Activated CD4-positive, alpha-beta T cell treated with anti-CD3 and anti-CD28 coated beads, Interleukin-2, amount 10 ng/mL, durations not matched to agents 7 days and 5 days (primary cell): ENCODE measurements at regions not wholly inside any gene's neighbourhood (a gene's known extent, or its start where the extent isn't known, plus 50 kb on each side); places are given as distances from the start of the nearest gene placed in this dataset.

Experiments
- CTCF ChIA-PET: fragments of 350-600 bp; sonication (Branson Sonifier 250); formaldehyde crosslinking; loops from one replicate; lab custom pipeline; 2021; ENCODE audit warnings: antibody characterized with exemption; lab: Charles Lee
- POLR2A ChIA-PET: fragments of 350-600 bp; sonication (Branson Sonifier 250); formaldehyde crosslinking; loops from one replicate; lab custom pipeline; 2021; ENCODE audit warnings: antibody characterized with exemption; lab: Charles Lee
- DNase-seq: peaks from one replicate; pipeline ENCODE4 v3.0.0-alpha.2; 2020
- H3K27ac Mint-ChIP-seq: one replicate; pipeline ENCODE4 v1.8.0; 2021; ENCODE audit warnings: mild to moderate bottlenecking, moderate library complexity, mixed read lengths
- H3K27me3 Mint-ChIP-seq: one replicate; pipeline ENCODE4 v1.8.0; 2021; ENCODE audit warnings: mixed read lengths
- H3K36me3 Mint-ChIP-seq: one replicate; pipeline ENCODE4 v1.8.0; 2021; ENCODE audit warnings: low read depth, mixed read lengths
- H3K4me1 Mint-ChIP-seq: one replicate; pipeline ENCODE4 v1.8.0; 2021; ENCODE audit warnings: mixed read lengths
- H3K4me3 Mint-ChIP-seq: one replicate; pipeline ENCODE4 v1.8.0; 2021; ENCODE audit warnings: mild to moderate bottlenecking, moderate library complexity, mixed read lengths
- H3K9me3 Mint-ChIP-seq: one replicate; pipeline ENCODE4 v1.8.0; 2021; ENCODE audit warnings: mixed read lengths

DNA sequence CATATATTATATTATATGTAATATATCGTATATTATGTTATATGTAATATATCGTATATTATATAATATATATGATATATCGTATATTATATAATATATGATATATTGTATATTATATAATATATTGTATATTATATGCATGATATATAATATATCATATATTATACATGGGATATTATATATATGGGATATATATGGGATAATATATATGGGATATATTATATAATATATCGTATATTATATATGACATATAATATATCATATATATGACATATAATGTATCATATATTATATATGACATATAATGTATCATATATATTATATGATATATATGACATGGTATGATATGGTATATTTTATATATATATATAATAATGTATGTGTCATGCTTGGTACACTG, 79.5 kb upstream of the CALM2 start:
- no peak overlapping the region for H3K4me3 Mint-ChIP-seq
- H3K4me1 Mint-ChIP-seq = no peaks in the 10 kb centered on the region
- H3K27ac Mint-ChIP-seq = no peak overlapping the region
- ChIA-PET POLR2A (no interaction called here), CTCF (no interaction called here)
- H3K27me3 Mint-ChIP-seq = no peaks in the 10 kb centered on the region
- no peaks in the 10 kb centered on the region for H3K9me3 Mint-ChIP-seq
- H3K36me3 Mint-ChIP-seq = no peaks in the 10 kb centered on the region
- no peak for DNase-seq

DNA sequence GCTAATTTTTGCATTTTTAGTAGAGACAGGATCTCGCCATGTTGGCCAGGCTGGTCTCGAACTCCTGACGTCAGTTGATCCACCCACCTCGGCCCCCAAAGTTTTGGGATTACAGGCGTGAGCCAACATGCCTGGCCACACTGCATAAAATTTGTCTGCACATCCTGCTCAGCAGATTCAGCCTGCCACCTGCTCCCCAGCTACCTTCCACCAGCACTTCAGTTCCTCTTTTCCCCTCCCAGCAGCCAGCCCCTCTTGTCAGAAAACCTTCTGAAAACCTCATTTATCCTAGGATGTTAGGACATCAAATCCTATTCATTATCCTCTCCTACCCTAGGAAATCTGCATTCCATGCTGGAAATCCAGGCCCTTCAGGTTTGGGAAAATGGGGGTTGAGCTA, 78.2 kb upstream of the CALM2 start:
- peaks cover 2% of the 10 kb centered on the region for H3K27me3 Mint-ChIP-seq
- no peaks in the 10 kb centered on the region for H3K4me1 Mint-ChIP-seq

DNA sequence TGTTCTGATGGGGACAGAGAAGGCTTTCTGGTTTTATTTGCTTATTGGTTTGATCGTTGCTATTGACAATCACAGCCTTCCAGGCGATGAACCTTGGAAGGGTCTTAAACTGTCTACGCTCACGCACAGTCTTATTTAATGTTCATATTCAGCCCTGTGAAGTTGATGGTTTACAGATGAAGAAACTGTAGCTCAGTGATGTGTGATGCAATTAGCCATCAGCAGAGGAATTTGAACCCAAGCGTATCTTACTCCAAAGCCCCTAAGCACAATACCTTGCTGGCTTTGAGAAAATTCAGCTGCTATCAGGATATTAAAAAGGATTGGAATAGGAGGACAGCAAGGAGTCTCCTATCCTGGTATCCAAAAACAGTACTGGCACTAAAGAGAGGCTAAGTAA, 77.1 kb upstream of the CALM2 start:
- peaks cover 2% of the 10 kb centered on the region for H3K27me3 Mint-ChIP-seq
- H3K27ac Mint-ChIP-seq = no peak overlapping the region
- H3K9me3 Mint-ChIP-seq = no peaks in the 10 kb centered on the region
- no peaks in the 10 kb centered on the region for H3K36me3 Mint-ChIP-seq
- ChIA-PET CTCF (interaction anchor here (0.6 to 0.9 kb wide), 3 partner anchors 18 to 514 kb away, joined by 3 to 6 read pairs (median 4); no protein-coding TSS in a partner anchor), POLR2A (no interaction called here)
- DNase-seq = no peak
- H3K4me3 Mint-ChIP-seq = no peak overlapping the region
- no peaks in the 10 kb centered on the region for H3K4me1 Mint-ChIP-seq

More for the DNA sequence above, 78.2 kb upstream of the CALM2 start:
- H3K36me3 Mint-ChIP-seq = no peaks in the 10 kb centered on the region
- no peak overlapping the region for H3K4me3 Mint-ChIP-seq
- DNase-seq = no peak
- no peaks in the 10 kb centered on the region for H3K9me3 Mint-ChIP-seq
- POLR2A ChIA-PET = no interaction called here
- CTCF ChIA-PET = interaction anchor here (0.5 to 0.6 kb wide), 3 partner anchors 23 to 627 kb away, joined by 3 read pairs; no protein-coding TSS in a partner anchor
- H3K27ac Mint-ChIP-seq = no peak overlapping the region

DNA sequence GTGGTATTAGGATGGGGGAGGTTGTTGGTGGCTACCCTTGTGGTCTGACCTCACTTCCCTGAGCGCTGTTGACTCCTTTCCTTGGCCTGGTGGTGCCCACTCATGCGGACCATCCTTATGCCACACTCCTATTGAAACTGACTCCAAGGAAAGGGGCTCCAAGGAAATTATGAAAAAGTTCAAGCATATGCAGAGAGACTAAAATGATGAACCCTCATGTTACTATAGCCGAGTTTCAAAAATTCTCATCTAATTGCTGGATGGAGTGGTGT, 75.0 kb upstream of the CALM2 start:
- POLR2A ChIA-PET = no interaction called here

GRCh38 chr2:47250586-47251403, 74.5 kb upstream of the CALM2 start:
- CTCF ChIA-PET = no interaction called here
- POLR2A ChIA-PET = no interaction called here
- Mint-ChIP-seq H3K4me3 (no peak overlapping the region), H3K9me3 (no peaks in the 10 kb centered on the region), H3K27ac (no peak overlapping the region), H3K4me1 (no peaks in the 10 kb centered on the region), H3K36me3 (no peaks in the 10 kb centered on the region), H3K27me3 (peaks cover 2% of the 10 kb centered on the region)
- DNase-seq = no peak

More for the DNA sequence above, 75.0 kb upstream of the CALM2 start:
- no peak for DNase-seq
- H3K4me1 Mint-ChIP-seq = no peaks in the 10 kb centered on the region
- peaks cover 2% of the 10 kb centered on the region for H3K27me3 Mint-ChIP-seq
- no peaks in the 10 kb centered on the region for H3K36me3 Mint-ChIP-seq
- no peak overlapping the region for H3K4me3 Mint-ChIP-seq
- CTCF ChIA-PET = no interaction called here
- no peaks in the 10 kb centered on the region for H3K9me3 Mint-ChIP-seq
- H3K27ac Mint-ChIP-seq = no peak overlapping the region

DNA sequence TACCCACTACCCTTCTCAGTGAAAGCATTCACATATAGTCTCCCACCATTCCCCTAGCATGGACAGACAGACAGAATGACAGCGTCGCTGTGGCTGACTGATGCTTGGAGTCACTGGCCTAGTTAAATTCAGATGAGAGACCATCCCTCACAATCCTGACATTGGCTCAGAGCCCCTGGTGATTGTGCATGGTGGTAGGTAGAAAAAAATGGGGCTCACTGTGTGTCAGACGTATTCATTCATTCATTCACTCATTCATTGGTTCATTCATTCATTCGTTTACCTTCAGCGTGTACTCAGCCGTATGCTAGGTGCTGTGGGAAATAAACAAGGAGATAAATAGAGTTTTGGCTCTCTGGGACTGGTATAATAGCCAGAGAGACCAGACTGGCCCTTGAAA, 73.6 kb upstream of the CALM2 start:
- H3K4me1 Mint-ChIP-seq = no peaks in the 10 kb centered on the region
- no peak overlapping the region for H3K4me3 Mint-ChIP-seq
- DNase-seq = no peak
- POLR2A ChIA-PET = no interaction called here
- H3K27me3 Mint-ChIP-seq = peaks cover 2% of the 10 kb centered on the region
- CTCF ChIA-PET = no interaction called here
- H3K9me3 Mint-ChIP-seq = no peaks in the 10 kb centered on the region
- no peaks in the 10 kb centered on the region for H3K36me3 Mint-ChIP-seq
- H3K27ac Mint-ChIP-seq = no peak overlapping the region

DNA sequence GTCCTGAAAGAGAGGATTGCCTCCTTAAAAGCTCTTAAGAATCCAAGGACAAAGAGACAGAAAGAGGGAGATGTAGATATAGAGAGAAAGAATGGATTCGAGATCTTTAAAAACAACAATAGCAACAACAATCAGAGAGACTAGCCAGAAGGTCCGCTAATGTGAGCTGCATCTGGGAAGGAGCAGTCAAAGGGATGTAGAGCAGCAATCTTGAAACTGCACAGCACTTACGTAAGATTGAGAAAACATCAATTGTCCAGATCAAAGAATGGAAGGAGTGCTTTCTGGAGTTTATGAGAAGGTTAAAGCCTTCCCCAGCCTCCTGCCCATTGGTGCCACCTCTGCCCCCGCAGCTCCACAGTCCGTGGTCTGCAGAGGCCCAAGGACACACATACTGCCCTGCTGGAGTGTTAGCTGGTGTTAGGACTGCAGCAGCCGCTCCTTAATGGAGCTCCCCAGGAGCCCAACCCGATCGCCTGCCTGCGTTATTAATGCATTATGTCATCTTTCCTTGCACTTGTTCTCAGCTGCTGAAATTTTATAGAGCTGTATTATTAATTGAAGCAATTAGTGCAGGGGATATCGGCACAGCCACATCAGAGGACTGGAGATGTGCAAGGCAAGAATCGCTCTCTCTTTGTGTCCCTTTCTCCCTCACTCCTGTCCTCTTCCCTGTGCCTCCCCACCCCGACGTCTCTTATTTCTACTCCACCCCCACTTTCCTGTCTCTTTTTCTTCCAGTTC, 73.0 kb upstream of the CALM2 start:
- Mint-ChIP-seq H3K27ac (no peak overlapping the region), H3K4me1 (no peaks in the 10 kb centered on the region), H3K36me3 (no peaks in the 10 kb centered on the region), H3K9me3 (no peaks in the 10 kb centered on the region), H3K27me3 (peaks cover 2% of the 10 kb centered on the region), H3K4me3 (no peak overlapping the region)
- ChIA-PET CTCF (no interaction called here), POLR2A (no interaction called here)
- DNase-seq = no peak

GRCh38 chr2:47243596-47244323, 67.4 kb upstream of the CALM2 start:
- Mint-ChIP-seq H3K36me3 (no peaks in the 10 kb centered on the region), H3K27ac (no peak overlapping the region), H3K27me3 (peaks cover 7% of the 10 kb centered on the region), H3K4me1 (no peaks in the 10 kb centered on the region), H3K4me3 (no peak overlapping the region), H3K9me3 (no peaks in the 10 kb centered on the region)
- ChIA-PET POLR2A (no interaction called here), CTCF (no interaction called here)
- no peak for DNase-seq

- Mint-ChIP-seq H3K4me1 (peaks cover 4% of the 10 kb centered on the region), H3K4me3 (no peak overlapping the region), H3K36me3 (no peaks in the 10 kb centered on the region), H3K27ac (no peak overlapping the region), H3K27me3 (peaks cover 11% of the 10 kb centered on the region), H3K9me3 (no peaks in the 10 kb centered on the region)
- no peak for DNase-seq
- ChIA-PET CTCF (no interaction called here), POLR2A (no interaction called here)
Measured at GRCh38 chr2:47241715-47242114, 65.4 kb upstream of the CALM2 start.

DNA sequence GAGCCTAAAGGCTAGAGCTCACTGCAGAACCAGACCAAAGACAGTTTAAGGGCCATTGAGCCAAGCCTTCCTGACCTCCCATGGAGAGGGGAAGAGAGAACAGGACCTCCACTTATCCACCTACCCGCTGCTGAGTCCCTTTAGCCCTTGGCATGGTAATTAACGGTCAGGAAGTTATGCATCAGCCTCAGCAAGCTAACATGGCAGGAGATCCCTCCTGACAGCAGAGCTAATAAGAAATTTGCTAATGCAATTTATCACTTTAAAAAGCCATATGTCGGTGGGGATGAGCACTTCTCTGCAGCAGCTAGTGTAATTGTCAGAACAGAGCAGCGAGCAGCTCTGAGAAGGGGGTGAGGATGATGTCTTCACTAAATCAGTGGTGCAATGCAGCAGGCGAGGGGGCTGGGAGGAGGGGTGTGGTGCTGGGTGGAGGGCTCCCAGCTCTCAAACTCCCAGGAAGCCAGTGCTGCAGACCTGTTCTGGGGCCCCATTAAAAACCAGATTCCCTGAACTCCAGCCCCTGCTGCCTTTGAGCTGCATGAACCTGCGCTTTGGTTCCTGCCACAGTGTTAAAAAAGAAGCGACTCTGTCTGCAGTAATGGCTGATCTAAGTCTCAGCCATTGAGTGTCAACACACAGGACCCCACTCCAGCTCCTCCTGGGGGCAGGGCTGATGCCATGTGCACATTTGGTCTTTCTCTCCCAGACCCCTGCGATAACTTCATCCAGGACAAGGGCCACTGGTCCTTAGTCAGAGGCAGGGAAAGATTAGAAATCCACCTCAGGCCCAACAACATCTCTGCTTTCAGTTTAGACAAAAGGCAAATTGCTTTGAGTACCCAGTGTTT, 63.0 kb upstream of the CALM2 start:
- POLR2A ChIA-PET = no interaction called here

GRCh38 chr2:47238638-47239037, 62.3 kb upstream of the CALM2 start:
- ChIA-PET POLR2A (no interaction called here), CTCF (interaction anchor here (0.6 to 1.3 kb wide), 2 partner anchors 8 to 159 kb away, joined by 3 read pairs; no protein-coding TSS in a partner anchor)
- Mint-ChIP-seq H3K9me3 (no peaks in the 10 kb centered on the region), H3K4me1 (peaks cover 4% of the 10 kb centered on the region), H3K4me3 (no peak overlapping the region), H3K27ac (no peak overlapping the region), H3K27me3 (peaks cover 22% of the 10 kb centered on the region), H3K36me3 (no peaks in the 10 kb centered on the region)
- no peak for DNase-seq

More for the DNA sequence above, 63.0 kb upstream of the CALM2 start:
- no peak for DNase-seq
- H3K36me3 Mint-ChIP-seq = no peaks in the 10 kb centered on the region
- CTCF ChIA-PET = interaction anchor here (0.6 to 1.3 kb wide), 2 partner anchors 9 to 160 kb away, joined by 3 read pairs; no protein-coding TSS in a partner anchor
- H3K4me3 Mint-ChIP-seq = no peak overlapping the region
- peaks cover 22% of the 10 kb centered on the region for H3K27me3 Mint-ChIP-seq
- H3K4me1 Mint-ChIP-seq = peaks cover 4% of the 10 kb centered on the region
- H3K27ac Mint-ChIP-seq = no peak overlapping the region
- no peaks in the 10 kb centered on the region for H3K9me3 Mint-ChIP-seq
